GM10266 (cell line): ENCODE measurements at regions not wholly inside any gene's neighbourhood (a gene's known extent, or its start where the extent isn't known, plus 50 kb on each side); places are given as distances from the start of the nearest gene placed in this dataset.
"Not testable (repeated sequence)": the region's sequence is repeated elsewhere in the genome, so short reads cannot be mapped to it uniquely, and the experiment has no call there.

Experiments used
- DNase-seq: peaks from one replicate; pipeline ENCODE4 v3.0.0; 2012; ENCODE audit errors: extremely low spot score
- CTCF ChIP-seq: IDR thresholded peaks from 2 replicates; pipeline ENCODE4 v1.5.1; 2012; ENCODE audit warnings: mild to moderate bottlenecking, low read depth; ENCODE audit not compliant: control insufficient read depth, insufficient read depth; ENCODE audit errors: missing control alignments

GRCh38 chr4:124065936-124066335, 646.6 kb downstream of the ANKRD50 start:
- DNase-seq, result no peak

GRCh38 chr4:124066595-124066994, 645.9 kb downstream of the ANKRD50 start:
- TF ChIP-seq CTCF, result no peak
- no peak for DNase-seq

More at GRCh38 chr4:124065936-124066335, 646.6 kb downstream of the ANKRD50 start:
- TF ChIP-seq CTCF, result no peak

GRCh38 chr4:124067046-124067445, 645.5 kb downstream of the ANKRD50 start:
- no peak for DNase-seq
- no peak for TF ChIP-seq CTCF

GRCh38 chr4:124070688-124071484, 641.6 kb downstream of the ANKRD50 start:
- DNase-seq, result no peak
- TF ChIP-seq CTCF, result no peak

GRCh38 chr4:124075276-124075675, 637.3 kb downstream of the ANKRD50 start:
- not testable (repeated sequence) for DNase-seq

- no peak for TF ChIP-seq CTCF
- DNase-seq, result no peak
Observed at GRCh38 chr4:124079174-124079780, 633.3 kb downstream of the ANKRD50 start.

GRCh38 chr4:124083711-124084110, 628.8 kb downstream of the ANKRD50 start:
- no peak for DNase-seq
- TF ChIP-seq CTCF, result no peak

GRCh38 chr4:124085561-124086180, 626.9 kb downstream of the ANKRD50 start:
- no peak for DNase-seq
- TF ChIP-seq CTCF, result no peak
